Endothelial cell of umbilical vein (primary cell): ENCODE measurements at regions not wholly inside any gene's neighbourhood (a gene's known extent, or its start where the extent isn't known, plus 50 kb on each side); places are given as distances from the start of the nearest gene placed in this dataset.

ENCODE experiments used
- BruUV-seq: library from RNA; stranded (reverse); fragments of 400-500 nt; replicated peaks from 2 replicates; lab custom pipeline; 2021; lab: Mats Ljungman, UMichigan
- CTCF ChIA-PET: fragments of 300-600, 350-600 bp; sonication (Branson Sonifier 250); formaldehyde crosslinking; loops from one replicate; lab custom pipeline; 2021; ENCODE audit warnings: antibody characterized with exemption, inconsistent platforms; lab: Charles Lee
- POLR2A ChIA-PET: fragments of 300-600, 350-600 bp; sonication (Branson Sonifier 250); formaldehyde crosslinking; loops from one replicate; lab custom pipeline; 2021; ENCODE audit warnings: antibody characterized with exemption, inconsistent platforms; lab: Charles Lee
- DNase-seq: peaks from one replicate; pipeline ENCODE4 v3.0.0-alpha.2; 2011; ENCODE audit warnings: low read depth, low spot score
- FAIRE-seq: peaks from 2 replicates; lab custom pipeline; 2011; peaks lifted over from hg19 to GRCh38; lab: Jason Lieb, UNC
- H2AFZ ChIP-seq: 2 replicates; pipeline ENCODE4 v1.6.0; 2012; ENCODE audit warnings: low read depth, low read length, control low read depth, inconsistent platforms
- H3K27ac ChIP-seq: 2 replicates; pipeline ENCODE4 v1.5.1; 2011; ENCODE audit warnings: low read depth, mild to moderate bottlenecking, control low read depth, low read length, moderate library complexity; ENCODE audit not compliant: insufficient read depth
- H3K27me3 ChIP-seq, 2 experiments: 2 replicates each; pipeline versions ENCODE4 v1.6.0 to v1.6.1; 2011; ENCODE audit warnings: low read length in 2 of 2, mixed read lengths in 1 of 2; ENCODE audit not compliant: control insufficient read depth in 2 of 2, insufficient read depth in 2 of 2
- H3K36me3 ChIP-seq, 2 experiments: 2 replicates in 1 of 2; 3 replicates in 1 of 2; pipeline ENCODE4 v1.5.1; 2011; ENCODE audit warnings: low read length in 2 of 2, mild to moderate bottlenecking in 1 of 2, moderate library complexity in 1 of 2; ENCODE audit not compliant: control insufficient read depth in 2 of 2, insufficient read depth in 2 of 2; ENCODE audit errors: extremely low read depth in 1 of 2
- H3K4me1 ChIP-seq: 3 replicates; pipeline ENCODE4 v1.5.1; 2011; ENCODE audit warnings: mild to moderate bottlenecking, low read length; ENCODE audit not compliant: control insufficient read depth, insufficient read depth; ENCODE audit errors: extremely low read depth
- H3K4me2 ChIP-seq: 2 replicates; pipeline ENCODE4 v1.6.1; 2011; ENCODE audit warnings: low read length, control low read depth, mixed read lengths; ENCODE audit not compliant: insufficient read depth
- H3K4me3 ChIP-seq, 3 experiments: fragments of 200-600 bp in 1 of 3; sonication (generic), shearing (Covaris generic) in 1 of 3; replicated peaks in 1 of 3; 2 replicates each; pipeline ENCODE4 v1.5.1; 2011 to 2016; ENCODE audit warnings: control low read depth in 3 of 3, low read length in 3 of 3, mild to moderate bottlenecking in 2 of 3, inconsistent platforms in 1 of 3, low read depth in 1 of 3, moderate library complexity in 1 of 3; ENCODE audit not compliant: insufficient read depth in 1 of 3
- H3K79me2 ChIP-seq: 2 replicates; pipeline ENCODE4 v1.6.0; 2012; ENCODE audit warnings: low read length, inconsistent platforms; ENCODE audit not compliant: control insufficient read depth, insufficient read depth
- H3K9ac ChIP-seq: replicated peaks from 2 replicates; pipeline ENCODE3; 2011; ENCODE audit warnings: low read length, control low read depth; ENCODE audit not compliant: insufficient read depth; ENCODE audit errors: extremely low read depth
- H3K9me1 ChIP-seq: replicated peaks from 3 replicates; pipeline ENCODE4 v1.6.0; 2011; ENCODE audit warnings: mild to moderate bottlenecking, low read length; ENCODE audit not compliant: control insufficient read depth, insufficient read depth; ENCODE audit errors: extremely low read depth
- H3K9me3 ChIP-seq: replicated peaks from 2 replicates; pipeline ENCODE4 v1.5.1; 2012; ENCODE audit warnings: low read length, inconsistent platforms; ENCODE audit not compliant: control insufficient read depth, insufficient read depth
- H4K20me1 ChIP-seq: replicated peaks from 2 replicates; pipeline ENCODE3; 2011; ENCODE audit warnings: mild to moderate bottlenecking, low read length; ENCODE audit not compliant: control insufficient read depth, insufficient read depth; ENCODE audit errors: extremely low read depth
- CTCF ChIP-seq, 2 donors: IDR thresholded peaks; 1 replicate in 1 of 2; 2 replicates in 1 of 2; pipeline ENCODE4 v1.5.1; 2011; ENCODE audit warnings: low read length in 2 of 2, mild to moderate bottlenecking in 2 of 2, moderate library complexity in 2 of 2, control low read depth in 1 of 2, inconsistent platforms in 1 of 2, low read depth in 1 of 2; ENCODE audit not compliant: insufficient read depth in 1 of 2; ENCODE audit errors: extremely low read depth in 1 of 2
- EZH2 ChIP-seq: IDR thresholded peaks from 2 replicates; pipeline ENCODE4 v1.6.1; 2012; ENCODE audit warnings: borderline replicate concordance, low read depth, mild to moderate bottlenecking, moderate library complexity, low read length, inconsistent platforms; ENCODE audit not compliant: severe bottlenecking
- FOS ChIP-seq: IDR thresholded peaks from 2 replicates; pipeline ENCODE4 v1.6.1; 2011; ENCODE audit warnings: mild to moderate bottlenecking, low read length, moderate library complexity, borderline replicate concordance; ENCODE audit not compliant: insufficient read depth
- GATA2 ChIP-seq: IDR thresholded peaks from 2 replicates; pipeline ENCODE4 v1.7.0; 2011; ENCODE audit warnings: low read depth, mild to moderate bottlenecking, moderate library complexity, mixed read lengths, low read length; ENCODE audit not compliant: insufficient read length, insufficient read depth
- JUN ChIP-seq: IDR thresholded peaks from 2 replicates; pipeline ENCODE4 v1.6.1; 2011; ENCODE audit warnings: borderline replicate concordance, low read depth; ENCODE audit not compliant: insufficient read length, insufficient read depth
- MYC ChIP-seq: IDR thresholded peaks from one replicate; pipeline ENCODE4 v1.6.1; 2011; ENCODE audit warnings: mild to moderate bottlenecking, low read depth, low read length
- POLR2A ChIP-seq: IDR thresholded peaks from 2 replicates; pipeline ENCODE4 v1.6.1; 2012; ENCODE audit warnings: low read depth, mild to moderate bottlenecking, control low read depth, low read length
- POLR2AphosphoS5 ChIP-seq: IDR thresholded peaks from 2 replicates; pipeline ENCODE4 v1.6.1; 2012; ENCODE audit warnings: low read depth, mild to moderate bottlenecking, control low read depth, low read length, moderate library complexity; ENCODE audit not compliant: insufficient read depth
- dilution Hi-C: fragments of 300-500 bp; cut with MboI; formaldehyde crosslinking; loops from one replicate; pipeline ENCODE4 v1.15.0; 2019; ENCODE audit warnings: low sequenced_read_pairs; ENCODE audit not compliant: extremely low pct_ligation_motif_present
- intact Hi-C: fragments of 100-400 bp; cut with micrococcal nuclease; formaldehyde crosslinking; loops from one replicate; pipeline ENCODE4 v1.10.0; 2022
- TF ChIP-seq, protein P1 (sequence below): IDR thresholded peaks from 2 replicates; pipeline ENCODE4 v1.6.1; 2011; ENCODE audit not compliant: insufficient read depth, insufficient read length

- Histone ChIP-seq H3K36me3 (no peaks in the 10 kb centered on the region), H3K9me1 (no peaks in the 10 kb centered on the region), H3K9ac (no peak overlapping the region), H3K27ac (no peak overlapping the region), H4K20me1 (no peaks in the 10 kb centered on the region), H3K79me2 (no peaks in the 10 kb centered on the region), H3K4me3 (no peak overlapping the region), H3K4me2 (no peak overlapping the region), H3K27me3 (no peaks in the 10 kb centered on the region), H3K4me1 (peaks cover 7% of the 10 kb centered on the region), H3K9me3 (no peaks in the 10 kb centered on the region), H2AFZ (no peak overlapping the region)
- no peak for DNase-seq
- ChIA-PET POLR2A (no interaction called here), CTCF (no interaction called here)
- TF ChIP-seq EZH2 = no peak
- TF ChIP-seq POLR2A = no peak
- TF ChIP-seq JUN = no peak
- TF ChIP-seq FOS = no peak
- no peak for TF ChIP-seq GATA2
- no peak for TF ChIP-seq MYC
- TF ChIP-seq, protein P1, sequence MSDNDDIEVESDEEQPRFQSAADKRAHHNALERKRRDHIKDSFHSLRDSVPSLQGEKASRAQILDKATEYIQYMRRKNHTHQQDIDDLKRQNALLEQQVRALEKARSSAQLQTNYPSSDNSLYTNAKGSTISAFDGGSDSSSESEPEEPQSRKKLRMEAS = no peak
- TF ChIP-seq CTCF (IDR thresholded peaks at IDR 0.05; ENCODE audit: extremely low read depth in 1 of 2, insufficient read depth in 1 of 2, low read depth in 1 of 2, low read length in 2 of 2) = no peak
- no peak for TF ChIP-seq POLR2AphosphoS5
- no peak for FAIRE-seq
- no TSS peak for BruUV-seq
- dilution Hi-C loops = no loop called here
- intact Hi-C loops = no loop called here
Measured at GRCh38 chr18:43192408-43192807, 76.9 kb upstream of the RIT2 start.
